H9 (cell line): ENCODE measurements at regions not wholly inside any gene's neighbourhood (a gene's known extent, or its start where the extent isn't known, plus 50 kb on each side); places are given as distances from the start of the nearest gene placed in this dataset.

ENCODE experiments used
- DNase-seq: peaks from one replicate; pipeline ENCODE4 v3.0.0-alpha.2; 2017
- H2AFZ ChIP-seq: one replicate; pipeline ENCODE4 v1.6.1; 2013; ENCODE audit warnings: mild to moderate bottlenecking, low read length, control low read depth, moderate library complexity
- H2AK5ac ChIP-seq: 2 replicates; pipeline ENCODE4 v1.6.1; 2013; ENCODE audit warnings: low read length, control low read depth, mixed read lengths; ENCODE audit not compliant: insufficient read length
- H2BK120ac ChIP-seq: one replicate; pipeline ENCODE4 v1.6.1; 2013; ENCODE audit warnings: low read depth, mild to moderate bottlenecking, low read length, control low read depth, inconsistent platforms; ENCODE audit not compliant: poor library complexity, severe bottlenecking
- H2BK12ac ChIP-seq: 2 replicates; pipeline ENCODE4 v1.6.1; 2013; ENCODE audit warnings: low read length, control low read depth, mixed read lengths, low read depth; ENCODE audit not compliant: insufficient read length
- H2BK15ac ChIP-seq: 2 replicates; pipeline ENCODE4 v1.6.1; 2013; ENCODE audit warnings: low read depth, low read length, control low read depth
- H2BK20ac ChIP-seq: one replicate; pipeline ENCODE4 v1.6.1; 2013; ENCODE audit warnings: low read depth, mild to moderate bottlenecking, low read length, control low read depth, inconsistent platforms; ENCODE audit not compliant: poor library complexity, severe bottlenecking
- H2BK5ac ChIP-seq: 2 replicates; pipeline ENCODE4 v1.6.1; 2013; ENCODE audit warnings: low read length, control low read depth, mixed read lengths; ENCODE audit not compliant: insufficient read length
- H3K14ac ChIP-seq: 2 replicates; pipeline ENCODE4 v1.6.1; 2013; ENCODE audit warnings: low read length, control low read depth; ENCODE audit not compliant: insufficient read depth
- H3K18ac ChIP-seq: 2 replicates; pipeline ENCODE4 v1.6.1; 2013; ENCODE audit warnings: low read depth, mild to moderate bottlenecking, mixed read lengths, low read length, control low read depth; ENCODE audit not compliant: insufficient read length
- H3K23ac ChIP-seq: 2 replicates; pipeline ENCODE4 v1.6.1; 2013; ENCODE audit warnings: low read length, control low read depth, mixed read lengths, low read depth; ENCODE audit not compliant: insufficient read length
- H3K23me2 ChIP-seq: 2 replicates; pipeline ENCODE4 v1.6.1; 2013; ENCODE audit warnings: low read depth, mild to moderate bottlenecking, mixed read lengths, low read length, control low read depth; ENCODE audit not compliant: insufficient read length, poor library complexity, severe bottlenecking
- H3K27ac ChIP-seq: 2 replicates; pipeline ENCODE4 v1.5.1; 2013; ENCODE audit warnings: low read length, control low read depth, mixed read lengths, low read depth; ENCODE audit not compliant: insufficient read length
- H3K27me3 ChIP-seq: 2 replicates; pipeline ENCODE4 v1.6.1; 2013; ENCODE audit warnings: low read length, control low read depth, inconsistent platforms; ENCODE audit not compliant: insufficient read depth
- H3K4ac ChIP-seq: 2 replicates; pipeline ENCODE4 v1.6.1; 2013; ENCODE audit warnings: low read depth, mild to moderate bottlenecking, control low read depth, inconsistent platforms, low read length, moderate library complexity
- H3K4me1 ChIP-seq: 2 replicates; pipeline ENCODE4 v1.6.1; 2013; ENCODE audit warnings: low read length, control low read depth, inconsistent platforms; ENCODE audit not compliant: insufficient read depth
- H3K4me2 ChIP-seq: 2 replicates; pipeline ENCODE4 v1.6.1; 2013; ENCODE audit warnings: low read length, control low read depth, mixed read lengths; ENCODE audit not compliant: insufficient read length, insufficient read depth
- H3K56ac ChIP-seq: 2 replicates; pipeline ENCODE4 v1.6.1; 2013; ENCODE audit warnings: low read depth, mild to moderate bottlenecking, mixed read lengths, low read length, control low read depth; ENCODE audit not compliant: insufficient read length
- H3K79me1 ChIP-seq: 2 replicates; pipeline ENCODE4 v1.6.1; 2013; ENCODE audit warnings: low read depth, mild to moderate bottlenecking, moderate library complexity, low read length, control low read depth, inconsistent platforms; ENCODE audit not compliant: insufficient read depth, poor library complexity, severe bottlenecking
- H3K79me2 ChIP-seq: 2 replicates; pipeline ENCODE4 v1.6.1; 2013; ENCODE audit warnings: low read length, control low read depth, inconsistent platforms; ENCODE audit not compliant: insufficient read depth
- H3K9ac ChIP-seq: 2 replicates; pipeline ENCODE4 v1.6.1; 2013; ENCODE audit warnings: low read length, control low read depth, mixed read lengths; ENCODE audit not compliant: insufficient read length; ENCODE audit errors: extremely low read depth
- H3K9me3 ChIP-seq: one replicate; pipeline ENCODE4 v1.6.1; 2013; ENCODE audit warnings: low read depth, low read length, inconsistent platforms; ENCODE audit not compliant: control insufficient read depth
- H3T11ph ChIP-seq: one replicate; pipeline ENCODE4 v1.6.1; 2013; ENCODE audit warnings: mild to moderate bottlenecking, low read length, control low read depth, inconsistent platforms
- H4K20me1 ChIP-seq: one replicate; pipeline ENCODE4 v1.6.1; 2013; ENCODE audit not compliant: control insufficient read depth, insufficient read length, insufficient read depth
- H4K5ac ChIP-seq: 2 replicates; pipeline ENCODE4 v1.6.1; 2013; ENCODE audit warnings: low read depth, mild to moderate bottlenecking, mixed read lengths, low read length, control low read depth; ENCODE audit not compliant: insufficient read length
- H4K8ac ChIP-seq: replicated peaks from 2 replicates; pipeline ENCODE4 v1.6.1; 2013; ENCODE audit warnings: low read length, control low read depth, mixed read lengths, low read depth; ENCODE audit not compliant: insufficient read length
- H4K91ac ChIP-seq: 2 replicates; pipeline ENCODE4 v1.6.1; 2013; ENCODE audit warnings: low read depth, mild to moderate bottlenecking, moderate library complexity, mixed read lengths, low read length, control low read depth; ENCODE audit not compliant: insufficient read length
- H3K27ac Mint-ChIP-seq, 3 experiments: 2 replicates in 2 of 3; 3 replicates in 1 of 3; pipeline ENCODE4 v1.8.0; 2020 to 2021; ENCODE audit warnings: mixed read lengths in 3 of 3, mild to moderate bottlenecking in 1 of 3, moderate library complexity in 1 of 3
- H3K27me3 Mint-ChIP-seq: 2 replicates; pipeline ENCODE4 v1.8.0; 2021; ENCODE audit warnings: low read depth, mild to moderate bottlenecking, moderate library complexity, mixed read lengths
- H3K36me3 Mint-ChIP-seq, 3 experiments: 2 replicates in 2 of 3; 3 replicates in 1 of 3; pipeline ENCODE4 v1.8.0; 2020 to 2021; ENCODE audit warnings: low read depth in 3 of 3, mixed read lengths in 3 of 3; ENCODE audit not compliant: insufficient read depth in 1 of 3
- H3K4me1 Mint-ChIP-seq, 2 experiments: 2 replicates each; pipeline ENCODE4 v1.8.0; 2020; ENCODE audit warnings: mixed read lengths in 2 of 2
- H3K4me3 Mint-ChIP-seq, 2 experiments: 2 replicates in 1 of 2; 3 replicates in 1 of 2; pipeline ENCODE4 v1.8.0; 2020 to 2021; ENCODE audit warnings: mild to moderate bottlenecking in 2 of 2, mixed read lengths in 2 of 2, moderate library complexity in 1 of 2
- H3K9me3 Mint-ChIP-seq, 2 experiments: 2 replicates in 1 of 2; 3 replicates in 1 of 2; pipeline ENCODE4 v1.8.0; 2020; ENCODE audit warnings: mild to moderate bottlenecking in 2 of 2, mixed read lengths in 2 of 2, moderate library complexity in 1 of 2
- CTCF ChIP-seq: fragments of 200-600 bp; sonication (generic); conservative IDR thresholded peaks from 3 replicates; pipeline ENCODE4 v1.8.0; 2021; ENCODE audit warnings: antibody characterized with exemption, mild to moderate bottlenecking
- WGBS: extraction: QIAGEN DNeasy Blood & Tissue Kit; methylation state at CpG from one replicate; pipeline ENCODE4 v1.1.7; 2013; ENCODE audit warnings: missing lambda C conversion rate, low lambda C conversion rate, mixed read lengths; ENCODE audit not compliant: insufficient read length; ENCODE audit errors: extremely low coverage; 5-methylcytosine and 5-hydroxymethylcytosine counted together

- H2BK5ac ChIP-seq, result no peak overlapping the region
- H3K14ac ChIP-seq, result no peak overlapping the region
- no peak overlapping the region for H3K27ac ChIP-seq
- H4K5ac ChIP-seq, result no peak overlapping the region
- no peaks in the 10 kb centered on the region for H3K4me1 ChIP-seq
- H2BK12ac ChIP-seq, result no peak overlapping the region
- Mint-ChIP-seq H3K27ac (no peak overlapping the region), H3K4me3 (no peak overlapping the region), H3K9me3 (peaks cover 0 to 2% of the 10 kb centered on the region in 2 experiments; a peak in 1 of 5 replicates), H3K27me3 (peaks cover 86% of the 10 kb centered on the region), H3K36me3 (no peaks in the 10 kb centered on the region), H3K4me1 (peaks cover 0 to 4% of the 10 kb centered on the region in 2 experiments; a peak in 2 of 4 replicates)
- no peaks in the 10 kb centered on the region for H3K79me2 ChIP-seq
- H3K9me3 ChIP-seq, result no peaks in the 10 kb centered on the region
- no peak overlapping the region for H3K56ac ChIP-seq
- no peak overlapping the region for H2AFZ ChIP-seq
- TF ChIP-seq CTCF, result no peak
- no peak overlapping the region for H3K4ac ChIP-seq
- H2BK120ac ChIP-seq, result no peak overlapping the region
- no peak overlapping the region for H4K91ac ChIP-seq
- H2BK20ac ChIP-seq, result no peak overlapping the region
- no peak overlapping the region for H3K4me2 ChIP-seq
- no peak overlapping the region for H2AK5ac ChIP-seq
- no peak overlapping the region for H4K8ac ChIP-seq
- no CpG with 5 or more reads among the region's 4 CpGs for WGBS
- no peak overlapping the region for H3K23ac ChIP-seq
- H3K23me2 ChIP-seq, result no peaks in the 10 kb centered on the region
- DNase-seq, result no peak
- no peaks in the 10 kb centered on the region for H4K20me1 ChIP-seq
- H3K9ac ChIP-seq, result no peak overlapping the region
- no peaks in the 10 kb centered on the region for H3K79me1 ChIP-seq
- H2BK15ac ChIP-seq, result no peak overlapping the region
- no peak overlapping the region for H3K18ac ChIP-seq
- peaks cover 25% of the 10 kb centered on the region; the same call in 1 of the 2 replicates for H3K27me3 ChIP-seq
- no peak overlapping the region for H3T11ph ChIP-seq
These were observed 103.9 kb downstream of the OLIG3 start for GRCh38 chr6:137390334-137390733.
